NT2/D1 (cell line): ENCODE measurements at regions not wholly inside any gene's neighbourhood (a gene's known extent, or its start where the extent isn't known, plus 50 kb on each side); places are given as distances from the start of the nearest gene placed in this dataset.

Experiments used
- YY1 ChIP-seq: IDR thresholded peaks from 2 replicates; pipeline ENCODE4 v1.6.1; 2011; ENCODE audit not compliant: insufficient read length, insufficient read depth
- ZNF274 ChIP-seq: IDR thresholded peaks from 2 replicates; pipeline ENCODE4 v1.6.1; 2011; ENCODE audit warnings: mild to moderate bottlenecking, low read depth, low read length

DNA sequence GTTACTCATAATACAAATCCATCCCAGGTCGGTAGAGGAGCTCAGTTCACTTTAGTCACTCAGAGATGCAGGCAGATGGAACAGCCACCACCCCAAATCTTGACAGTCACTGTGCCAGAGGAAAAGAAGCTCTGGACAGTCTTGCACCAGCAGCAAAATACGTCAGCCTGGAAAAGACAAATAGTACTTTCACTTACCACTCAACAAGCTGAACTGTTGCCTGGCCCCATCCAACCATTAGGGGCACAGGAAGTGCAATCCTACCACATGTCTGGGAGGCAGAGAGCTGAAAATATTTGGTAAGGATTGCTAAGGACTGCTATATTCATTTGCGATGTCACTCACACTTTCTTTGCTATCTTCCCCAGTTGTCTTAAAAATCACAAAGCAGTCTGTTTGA, 239.1 kb upstream of the TOX3 start:
- TF ChIP-seq YY1 = no peak
- TF ChIP-seq ZNF274 = no peak
